ENCODE measurements at regions not wholly inside any gene's neighbourhood (a gene's known extent, or its start where the extent isn't known, plus 50 kb on each side); places are given as distances from the start of the nearest gene placed in this dataset.

DNA sequence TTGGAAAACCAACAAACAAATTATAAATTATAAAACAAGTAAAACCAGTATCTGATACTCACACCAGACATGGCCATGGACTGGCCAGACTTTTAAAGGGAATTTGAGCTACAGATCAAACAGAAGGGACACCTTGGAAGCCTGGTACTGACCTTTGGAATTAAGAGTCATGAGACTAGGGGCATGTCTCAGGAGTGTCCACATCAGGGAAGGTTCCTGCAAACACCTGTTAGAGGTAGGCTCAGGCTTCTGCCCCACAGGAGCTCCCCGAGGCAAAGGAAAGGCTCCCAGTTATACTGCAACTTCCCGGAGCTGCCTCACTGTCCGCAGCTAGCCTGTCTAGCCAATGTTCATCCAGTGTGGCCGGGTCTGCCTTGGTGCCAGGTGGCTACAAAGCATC lies 290.1 kb downstream of the BUD13 start:
- TF ChIP-seq, protein P1, sequence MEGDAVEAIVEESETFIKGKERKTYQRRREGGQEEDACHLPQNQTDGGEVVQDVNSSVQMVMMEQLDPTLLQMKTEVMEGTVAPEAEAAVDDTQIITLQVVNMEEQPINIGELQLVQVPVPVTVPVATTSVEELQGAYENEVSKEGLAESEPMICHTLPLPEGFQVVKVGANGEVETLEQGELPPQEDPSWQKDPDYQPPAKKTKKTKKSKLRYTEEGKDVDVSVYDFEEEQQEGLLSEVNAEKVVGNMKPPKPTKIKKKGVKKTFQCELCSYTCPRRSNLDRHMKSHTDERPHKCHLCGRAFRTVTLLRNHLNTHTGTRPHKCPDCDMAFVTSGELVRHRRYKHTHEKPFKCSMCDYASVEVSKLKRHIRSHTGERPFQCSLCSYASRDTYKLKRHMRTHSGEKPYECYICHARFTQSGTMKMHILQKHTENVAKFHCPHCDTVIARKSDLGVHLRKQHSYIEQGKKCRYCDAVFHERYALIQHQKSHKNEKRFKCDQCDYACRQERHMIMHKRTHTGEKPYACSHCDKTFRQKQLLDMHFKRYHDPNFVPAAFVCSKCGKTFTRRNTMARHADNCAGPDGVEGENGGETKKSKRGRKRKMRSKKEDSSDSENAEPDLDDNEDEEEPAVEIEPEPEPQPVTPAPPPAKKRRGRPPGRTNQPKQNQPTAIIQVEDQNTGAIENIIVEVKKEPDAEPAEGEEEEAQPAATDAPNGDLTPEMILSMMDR (IDR thresholded peaks at IDR 0.05): no peak
- no peak for TF ChIP-seq POLR2A (IDR thresholded peaks at IDR 0.05)
